SU-DHL-6 (cell line): ENCODE measurements at regions not wholly inside any gene's neighbourhood (a gene's known extent, or its start where the extent isn't known, plus 50 kb on each side); places are given as distances from the start of the nearest gene placed in this dataset.

Experiments
- CTCF ChIP-seq: fragments of 200-600 bp; sonication (generic); IDR thresholded peaks from one replicate; pipeline ENCODE4 v1.5.1; 2017; ENCODE audit warnings: antibody characterized with exemption, mild to moderate bottlenecking, low read length, moderate library complexity; ENCODE audit not compliant: insufficient read depth, poor library complexity, severe bottlenecking
- EZH2phosphoT487 ChIP-seq: fragments of 200-600 bp; sonication (generic), shearing (Covaris generic); conservative IDR thresholded peaks from 2 replicates; pipeline ENCODE4 v1.6.1; 2018; ENCODE audit warnings: mild to moderate bottlenecking, antibody characterized with exemption, low read length, moderate library complexity, mixed read lengths

- no peak for TF ChIP-seq CTCF
- no peak for TF ChIP-seq EZH2phosphoT487
Measured at GRCh38 chr7:109179601-109180000, 609.9 kb downstream of the DNAJB9 start.
